HEK293T (cell line): ENCODE measurements at regions not wholly inside any gene's neighbourhood (a gene's known extent, or its start where the extent isn't known, plus 50 kb on each side); places are given as distances from the start of the nearest gene placed in this dataset.

ENCODE experiments used
- BHLHE40 ChIP-seq: fragments of 450-650 bp; IDR thresholded peaks from 2 replicates; pipeline ENCODE4 v1.6.1; 2016; ENCODE audit warnings: mild to moderate bottlenecking, moderate library complexity, borderline replicate concordance
- ELF4 ChIP-seq: fragments of 450-650 bp; IDR thresholded peaks from 2 replicates; pipeline ENCODE4 v1.6.1; 2017; ENCODE audit warnings: antibody characterized with exemption
- FOXA1 ChIP-seq: fragments of 450-650 bp; IDR thresholded peaks from 2 replicates; pipeline ENCODE4 v1.6.1; 2016; ENCODE audit warnings: mild to moderate bottlenecking
- FOXM1 ChIP-seq: fragments of 450-650 bp; IDR thresholded peaks from 2 replicates; pipeline ENCODE4 v1.6.1; 2017; ENCODE audit warnings: mild to moderate bottlenecking, borderline replicate concordance
- HDGF ChIP-seq: fragments of 450-650 bp; IDR thresholded peaks from 2 replicates; pipeline ENCODE4 v1.6.1; 2017; ENCODE audit warnings: antibody characterized with exemption, borderline replicate concordance
- NFRKB ChIP-seq: fragments of 450-650 bp; IDR thresholded peaks from 2 replicates; pipeline ENCODE4 v1.6.1; 2016; ENCODE audit warnings: mild to moderate bottlenecking, moderate library complexity
- SP1 ChIP-seq: fragments of 450-650 bp; IDR thresholded peaks from 2 replicates; pipeline ENCODE4 v1.6.1; 2017

GRCh38 chr2:150030436-150031190 is 443.0 kb upstream of the MMADHC start:
- no peak for TF ChIP-seq ELF4
- TF ChIP-seq NFRKB: no peak
- TF ChIP-seq HDGF: no peak
- TF ChIP-seq BHLHE40: no peak
- no peak for TF ChIP-seq SP1
- no peak for TF ChIP-seq FOXM1
- no peak for TF ChIP-seq FOXA1
